ENCODE measurements at regions not wholly inside any gene's neighbourhood (a gene's known extent, or its start where the extent isn't known, plus 50 kb on each side); places are given as distances from the start of the nearest gene placed in this dataset.

- no peak for DNase-seq (ENCODE audit: extremely low spot score, unreplicated experiment)
- Mint-ChIP-seq H3K27me3 (no peaks in the 10 kb centered on the region), H3K4me3 (no peak overlapping the region), H3K9me3 (peaks cover 29% of the 10 kb centered on the region), H3K4me1 (ENCODE audit: unreplicated experiment) (no peaks in the 10 kb centered on the region), H3K36me3 (peaks cover 4% of the 10 kb centered on the region), H3K27ac (no peak overlapping the region)
- no peak for TF ChIP-seq CTCF (conservative IDR thresholded peaks at IDR 0.05)
Observed at GRCh38 chr7:84729284-84729683, 457.6 kb downstream of the SEMA3D start.

- Mint-ChIP-seq H3K4me1 (ENCODE audit: unreplicated experiment) (no peaks in the 10 kb centered on the region), H3K4me3 (no peak overlapping the region), H3K27me3 (no peaks in the 10 kb centered on the region), H3K36me3 (peaks cover 4% of the 10 kb centered on the region), H3K27ac (no peak overlapping the region), H3K9me3 (peaks cover 15% of the 10 kb centered on the region)
- no peak for TF ChIP-seq CTCF (conservative IDR thresholded peaks at IDR 0.05)
- DNase-seq (ENCODE audit: extremely low spot score, unreplicated experiment) = no peak
Observed at GRCh38 chr7:84722734-84723133, 464.1 kb downstream of the SEMA3D start.

- Mint-ChIP-seq H3K4me1 (ENCODE audit: unreplicated experiment) (no peaks in the 10 kb centered on the region), H3K36me3 (peaks cover 3% of the 10 kb centered on the region)
- no peak for TF ChIP-seq CTCF (conservative IDR thresholded peaks at IDR 0.05)
Observed at GRCh38 chr7:84722086-84722485, 464.8 kb downstream of the SEMA3D start.

GRCh38 chr7:84720456-84721097 lies 466.3 kb downstream of the SEMA3D start:
- no peak for TF ChIP-seq CTCF (conservative IDR thresholded peaks at IDR 0.05)
- no peak overlapping the region for H3K27ac Mint-ChIP-seq
- no peak for DNase-seq (ENCODE audit: extremely low spot score, unreplicated experiment)
- H3K27me3 Mint-ChIP-seq = no peaks in the 10 kb centered on the region
- H3K4me3 Mint-ChIP-seq = no peak overlapping the region
- no peaks in the 10 kb centered on the region for H3K4me1 Mint-ChIP-seq (ENCODE audit: unreplicated experiment)
- H3K9me3 Mint-ChIP-seq = peaks cover 6% of the 10 kb centered on the region
- no peaks in the 10 kb centered on the region for H3K36me3 Mint-ChIP-seq

More at GRCh38 chr7:84722086-84722485, 464.8 kb downstream of the SEMA3D start:
- H3K27ac Mint-ChIP-seq = no peak overlapping the region
- peaks cover 10% of the 10 kb centered on the region for H3K9me3 Mint-ChIP-seq
- no peak for DNase-seq (ENCODE audit: extremely low spot score, unreplicated experiment)
- H3K4me3 Mint-ChIP-seq = no peak overlapping the region
- no peaks in the 10 kb centered on the region for H3K27me3 Mint-ChIP-seq

- H3K4me1 Mint-ChIP-seq (ENCODE audit: unreplicated experiment) = peaks cover 8% of the 10 kb centered on the region
- H3K4me3 Mint-ChIP-seq = no peak overlapping the region
- no peaks in the 10 kb centered on the region for H3K36me3 Mint-ChIP-seq
- DNase-seq (ENCODE audit: extremely low spot score, unreplicated experiment) = no peak
- no peak for TF ChIP-seq CTCF (conservative IDR thresholded peaks at IDR 0.05)
- peak overlapping the region; percentile 16 for H3K27ac Mint-ChIP-seq
- H3K9me3 Mint-ChIP-seq = peaks cover 6% of the 10 kb centered on the region
- H3K27me3 Mint-ChIP-seq = no peaks in the 10 kb centered on the region
Observed at GRCh38 chr7:84714765-84715164, 472.1 kb downstream of the SEMA3D start.

Measured in type B pancreatic cell (in vitro differentiated cells).